Sigmoid colon (tissue), 4 donors: ENCODE measurements at regions not wholly inside any gene's neighbourhood (a gene's known extent, or its start where the extent isn't known, plus 50 kb on each side); places are given as distances from the start of the nearest gene placed in this dataset.
"Not testable (repeated sequence)": the region's sequence is repeated elsewhere in the genome, so short reads cannot be mapped to it uniquely, and the experiment has no call there.

ENCODE experiments used
- CTCF ChIP-seq, 4 experiments: fragments of 450-650 bp in 3 of 4; fragments of 200-600 bp in 1 of 4; IDR thresholded peaks; one replicate each; pipeline ENCODE4 v1.5.1; 2016 to 2019; ENCODE audit warnings: antibody characterized with exemption in 4 of 4, mild to moderate bottlenecking in 3 of 4, moderate library complexity in 2 of 4
- EP300 ChIP-seq, 4 donors: sonication (generic); formaldehyde crosslinking; IDR thresholded peaks; one replicate each; pipeline ENCODE4 v1.6.1; 2017; ENCODE audit warnings: antibody characterized with exemption in 4 of 4
- POLR2A ChIP-seq, 2 donors: fragments of 450-650 bp; IDR thresholded peaks; one replicate each; pipeline ENCODE4 v1.6.1; 2016; ENCODE audit warnings: antibody characterized with exemption in 2 of 2, mild to moderate bottlenecking in 2 of 2, moderate library complexity in 2 of 2
- POLR2AphosphoS5 ChIP-seq, 4 donors: sonication (generic); formaldehyde crosslinking; IDR thresholded peaks; one replicate each; pipeline ENCODE4 v1.6.1; 2017; ENCODE audit warnings: antibody characterized with exemption in 4 of 4

GRCh38 chr7:79739036-79739709, 285.7 kb upstream of the MAGI2 start:
- not testable (repeated sequence) for TF ChIP-seq EP300, CTCF, POLR2A, POLR2AphosphoS5 (IDR thresholded peaks at IDR 0.05)
